Endothelial cell of umbilical vein (primary cell): ENCODE measurements at regions not wholly inside any gene's neighbourhood (a gene's known extent, or its start where the extent isn't known, plus 50 kb on each side); places are given as distances from the start of the nearest gene placed in this dataset.
A peak's percentile ranks its signal among the peaks of the same experiment; 100 is the strongest.

Experiments used
- BruUV-seq: library from RNA; stranded (reverse); fragments of 400-500 nt; replicated peaks from 2 replicates; lab custom pipeline; 2021; lab: Mats Ljungman, UMichigan
- CTCF ChIA-PET: fragments of 300-600, 350-600 bp; sonication (Branson Sonifier 250); formaldehyde crosslinking; loops from one replicate; lab custom pipeline; 2021; ENCODE audit warnings: antibody characterized with exemption, inconsistent platforms; lab: Charles Lee
- POLR2A ChIA-PET: fragments of 300-600, 350-600 bp; sonication (Branson Sonifier 250); formaldehyde crosslinking; loops from one replicate; lab custom pipeline; 2021; ENCODE audit warnings: antibody characterized with exemption, inconsistent platforms; lab: Charles Lee
- DNase-seq: peaks from one replicate; pipeline ENCODE4 v3.0.0-alpha.2; 2011; ENCODE audit warnings: low read depth, low spot score
- FAIRE-seq: peaks from 2 replicates; lab custom pipeline; 2011; peaks lifted over from hg19 to GRCh38; lab: Jason Lieb, UNC
- H2AFZ ChIP-seq: 2 replicates; pipeline ENCODE4 v1.6.0; 2012; ENCODE audit warnings: low read depth, low read length, control low read depth, inconsistent platforms
- H3K27ac ChIP-seq: 2 replicates; pipeline ENCODE4 v1.5.1; 2011; ENCODE audit warnings: low read depth, mild to moderate bottlenecking, control low read depth, low read length, moderate library complexity; ENCODE audit not compliant: insufficient read depth
- H3K27me3 ChIP-seq, 2 experiments: 2 replicates each; pipeline versions ENCODE4 v1.6.0 to v1.6.1; 2011; ENCODE audit warnings: low read length in 2 of 2, mixed read lengths in 1 of 2; ENCODE audit not compliant: control insufficient read depth in 2 of 2, insufficient read depth in 2 of 2
- H3K36me3 ChIP-seq, 2 experiments: 2 replicates in 1 of 2; 3 replicates in 1 of 2; pipeline ENCODE4 v1.5.1; 2011; ENCODE audit warnings: low read length in 2 of 2, mild to moderate bottlenecking in 1 of 2, moderate library complexity in 1 of 2; ENCODE audit not compliant: control insufficient read depth in 2 of 2, insufficient read depth in 2 of 2; ENCODE audit errors: extremely low read depth in 1 of 2
- H3K4me1 ChIP-seq: 3 replicates; pipeline ENCODE4 v1.5.1; 2011; ENCODE audit warnings: mild to moderate bottlenecking, low read length; ENCODE audit not compliant: control insufficient read depth, insufficient read depth; ENCODE audit errors: extremely low read depth
- H3K4me2 ChIP-seq: 2 replicates; pipeline ENCODE4 v1.6.1; 2011; ENCODE audit warnings: low read length, control low read depth, mixed read lengths; ENCODE audit not compliant: insufficient read depth
- H3K4me3 ChIP-seq, 3 experiments: fragments of 200-600 bp in 1 of 3; sonication (generic), shearing (Covaris generic) in 1 of 3; replicated peaks in 1 of 3; 2 replicates each; pipeline ENCODE4 v1.5.1; 2011 to 2016; ENCODE audit warnings: control low read depth in 3 of 3, low read length in 3 of 3, mild to moderate bottlenecking in 2 of 3, inconsistent platforms in 1 of 3, low read depth in 1 of 3, moderate library complexity in 1 of 3; ENCODE audit not compliant: insufficient read depth in 1 of 3
- H3K79me2 ChIP-seq: 2 replicates; pipeline ENCODE4 v1.6.0; 2012; ENCODE audit warnings: low read length, inconsistent platforms; ENCODE audit not compliant: control insufficient read depth, insufficient read depth
- H3K9ac ChIP-seq: replicated peaks from 2 replicates; pipeline ENCODE3; 2011; ENCODE audit warnings: low read length, control low read depth; ENCODE audit not compliant: insufficient read depth; ENCODE audit errors: extremely low read depth
- H3K9me1 ChIP-seq: replicated peaks from 3 replicates; pipeline ENCODE4 v1.6.0; 2011; ENCODE audit warnings: mild to moderate bottlenecking, low read length; ENCODE audit not compliant: control insufficient read depth, insufficient read depth; ENCODE audit errors: extremely low read depth
- H3K9me3 ChIP-seq: replicated peaks from 2 replicates; pipeline ENCODE4 v1.5.1; 2012; ENCODE audit warnings: low read length, inconsistent platforms; ENCODE audit not compliant: control insufficient read depth, insufficient read depth
- H4K20me1 ChIP-seq: replicated peaks from 2 replicates; pipeline ENCODE3; 2011; ENCODE audit warnings: mild to moderate bottlenecking, low read length; ENCODE audit not compliant: control insufficient read depth, insufficient read depth; ENCODE audit errors: extremely low read depth
- EZH2 ChIP-seq: IDR thresholded peaks from 2 replicates; pipeline ENCODE4 v1.6.1; 2012; ENCODE audit warnings: borderline replicate concordance, low read depth, mild to moderate bottlenecking, moderate library complexity, low read length, inconsistent platforms; ENCODE audit not compliant: severe bottlenecking
- FOS ChIP-seq: IDR thresholded peaks from 2 replicates; pipeline ENCODE4 v1.6.1; 2011; ENCODE audit warnings: mild to moderate bottlenecking, low read length, moderate library complexity, borderline replicate concordance; ENCODE audit not compliant: insufficient read depth
- GATA2 ChIP-seq: IDR thresholded peaks from 2 replicates; pipeline ENCODE4 v1.7.0; 2011; ENCODE audit warnings: low read depth, mild to moderate bottlenecking, moderate library complexity, mixed read lengths, low read length; ENCODE audit not compliant: insufficient read length, insufficient read depth
- JUN ChIP-seq: IDR thresholded peaks from 2 replicates; pipeline ENCODE4 v1.6.1; 2011; ENCODE audit warnings: borderline replicate concordance, low read depth; ENCODE audit not compliant: insufficient read length, insufficient read depth
- MAX ChIP-seq: IDR thresholded peaks from 2 replicates; pipeline ENCODE4 v1.6.1; 2011; ENCODE audit not compliant: insufficient read depth, insufficient read length
- MYC ChIP-seq: IDR thresholded peaks from one replicate; pipeline ENCODE4 v1.6.1; 2011; ENCODE audit warnings: mild to moderate bottlenecking, low read depth, low read length
- POLR2A ChIP-seq: IDR thresholded peaks from 2 replicates; pipeline ENCODE4 v1.6.1; 2012; ENCODE audit warnings: low read depth, mild to moderate bottlenecking, control low read depth, low read length
- POLR2AphosphoS5 ChIP-seq: IDR thresholded peaks from 2 replicates; pipeline ENCODE4 v1.6.1; 2012; ENCODE audit warnings: low read depth, mild to moderate bottlenecking, control low read depth, low read length, moderate library complexity; ENCODE audit not compliant: insufficient read depth
- dilution Hi-C: fragments of 300-500 bp; cut with MboI; formaldehyde crosslinking; loops from one replicate; pipeline ENCODE4 v1.15.0; 2019; ENCODE audit warnings: low sequenced_read_pairs; ENCODE audit not compliant: extremely low pct_ligation_motif_present
- intact Hi-C: fragments of 100-400 bp; cut with micrococcal nuclease; formaldehyde crosslinking; loops from one replicate; pipeline ENCODE4 v1.10.0; 2022
- TF ChIP-seq, protein P1 (sequence below), 2 donors: IDR thresholded peaks; 1 replicate in 1 of 2; 2 replicates in 1 of 2; pipeline ENCODE4 v1.5.1; 2011; ENCODE audit warnings: low read length in 2 of 2, mild to moderate bottlenecking in 2 of 2, moderate library complexity in 2 of 2, control low read depth in 1 of 2, inconsistent platforms in 1 of 2, low read depth in 1 of 2; ENCODE audit not compliant: insufficient read depth in 1 of 2; ENCODE audit errors: extremely low read depth in 1 of 2

DNA sequence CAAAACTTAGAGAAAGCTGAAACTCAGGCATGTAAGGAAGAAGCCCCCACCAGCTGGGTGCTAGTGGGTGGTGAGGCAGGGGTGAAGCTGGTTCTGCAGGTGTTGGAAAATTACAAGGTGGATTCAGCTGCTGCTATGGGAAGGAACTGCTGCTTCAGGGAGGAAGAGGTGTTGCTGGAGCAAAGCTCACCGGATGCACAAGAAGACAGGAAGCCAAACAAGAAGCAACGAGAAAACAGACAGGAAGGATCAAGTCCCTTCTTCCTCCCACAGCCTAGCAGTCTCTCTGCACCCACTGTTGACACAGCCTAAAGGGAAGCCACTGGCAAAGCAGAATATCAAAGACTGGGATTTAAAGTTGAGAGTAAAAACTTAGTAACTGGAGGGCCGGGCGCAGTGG, 100.2 kb upstream of the JADE1 start:
- H2AFZ ChIP-seq, result peak overlapping the region; percentile 96
- no peaks in the 10 kb centered on the region for H3K9me1 ChIP-seq
- H3K79me2 ChIP-seq, result no peaks in the 10 kb centered on the region
- ChIA-PET POLR2A (no interaction called here), CTCF (no interaction called here)
- no peaks in the 10 kb centered on the region for H4K20me1 ChIP-seq
- DNase-seq, result peak; percentile 8
- no peaks in the 10 kb centered on the region for H3K9me3 ChIP-seq
- intact Hi-C loops, result no loop called here
- no peak for TF ChIP-seq MYC
- TF ChIP-seq JUN, result no peak
- TF ChIP-seq, protein P1, sequence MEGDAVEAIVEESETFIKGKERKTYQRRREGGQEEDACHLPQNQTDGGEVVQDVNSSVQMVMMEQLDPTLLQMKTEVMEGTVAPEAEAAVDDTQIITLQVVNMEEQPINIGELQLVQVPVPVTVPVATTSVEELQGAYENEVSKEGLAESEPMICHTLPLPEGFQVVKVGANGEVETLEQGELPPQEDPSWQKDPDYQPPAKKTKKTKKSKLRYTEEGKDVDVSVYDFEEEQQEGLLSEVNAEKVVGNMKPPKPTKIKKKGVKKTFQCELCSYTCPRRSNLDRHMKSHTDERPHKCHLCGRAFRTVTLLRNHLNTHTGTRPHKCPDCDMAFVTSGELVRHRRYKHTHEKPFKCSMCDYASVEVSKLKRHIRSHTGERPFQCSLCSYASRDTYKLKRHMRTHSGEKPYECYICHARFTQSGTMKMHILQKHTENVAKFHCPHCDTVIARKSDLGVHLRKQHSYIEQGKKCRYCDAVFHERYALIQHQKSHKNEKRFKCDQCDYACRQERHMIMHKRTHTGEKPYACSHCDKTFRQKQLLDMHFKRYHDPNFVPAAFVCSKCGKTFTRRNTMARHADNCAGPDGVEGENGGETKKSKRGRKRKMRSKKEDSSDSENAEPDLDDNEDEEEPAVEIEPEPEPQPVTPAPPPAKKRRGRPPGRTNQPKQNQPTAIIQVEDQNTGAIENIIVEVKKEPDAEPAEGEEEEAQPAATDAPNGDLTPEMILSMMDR (IDR thresholded peaks at IDR 0.05; ENCODE audit: extremely low read depth in 1 of 2, insufficient read depth in 1 of 2, low read depth in 1 of 2, low read length in 2 of 2), result no peak
- no peak for TF ChIP-seq MAX
- TF ChIP-seq EZH2, result no peak
- TF ChIP-seq FOS, result no peak
- H3K27me3 ChIP-seq, result no peaks in the 10 kb centered on the region
- dilution Hi-C loops, result no loop called here
- peaks cover 4% of the 10 kb centered on the region for H3K4me1 ChIP-seq
- no peak for FAIRE-seq
- BruUV-seq, result no TSS peak
- no peak overlapping the region for H3K9ac ChIP-seq
- no peak overlapping the region for H3K4me2 ChIP-seq
- H3K4me3 ChIP-seq, result no peak overlapping the region
- H3K36me3 ChIP-seq, result no peaks in the 10 kb centered on the region
- H3K27ac ChIP-seq, result no peak overlapping the region

DNA sequence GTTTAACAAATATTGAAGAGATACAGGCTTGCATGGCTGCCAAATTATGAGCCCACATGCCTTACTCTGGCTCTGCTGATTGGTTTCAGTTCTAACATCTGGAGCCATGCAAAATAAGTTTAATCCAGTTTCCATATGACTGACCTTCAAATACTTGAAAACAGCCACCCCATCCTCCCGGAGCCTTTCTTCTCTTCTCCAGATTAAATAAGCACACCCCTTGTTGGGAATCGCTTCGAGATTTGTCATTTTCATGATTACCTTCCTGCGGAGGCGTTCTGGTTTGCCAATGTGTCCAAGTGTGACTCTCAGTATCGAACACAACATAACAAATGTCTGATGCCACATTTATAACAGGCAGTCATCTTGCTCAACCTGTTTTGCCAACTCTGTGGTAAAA, 101.6 kb upstream of the JADE1 start:
- DNase-seq, result no peak
- dilution Hi-C loops, result no loop called here
- peaks cover 4% of the 10 kb centered on the region for H3K4me1 ChIP-seq
- intact Hi-C loops, result no loop called here
- no peak for FAIRE-seq
- no peak overlapping the region for H3K4me3 ChIP-seq
- H3K4me2 ChIP-seq, result no peak overlapping the region
- no peaks in the 10 kb centered on the region for H4K20me1 ChIP-seq
- no peaks in the 10 kb centered on the region for H3K79me2 ChIP-seq
- CTCF ChIA-PET, result no interaction called here
- no TSS peak for BruUV-seq
- TF ChIP-seq, protein P1 (IDR thresholded peaks at IDR 0.05; ENCODE audit: extremely low read depth in 1 of 2, insufficient read depth in 1 of 2, low read depth in 1 of 2, low read length in 2 of 2), result no peak
- TF ChIP-seq POLR2A, result no peak
- no peak for TF ChIP-seq POLR2AphosphoS5
- no peak for TF ChIP-seq EZH2
- no peak for TF ChIP-seq GATA2
- H3K9ac ChIP-seq, result no peak overlapping the region
- H3K9me1 ChIP-seq, result no peaks in the 10 kb centered on the region
- no peak overlapping the region for H2AFZ ChIP-seq
- no peaks in the 10 kb centered on the region for H3K9me3 ChIP-seq
- H3K27ac ChIP-seq, result no peak overlapping the region
- H3K36me3 ChIP-seq, result no peaks in the 10 kb centered on the region
- H3K27me3 ChIP-seq, result no peaks in the 10 kb centered on the region
- POLR2A ChIA-PET, result no interaction called here
